ENCODE measurements at regions not wholly inside any gene's neighbourhood (a gene's known extent, or its start where the extent isn't known, plus 50 kb on each side); places are given as distances from the start of the nearest gene placed in this dataset.

GRCh38 chr4:115334736-115335411 lies 221.5 kb upstream of the NDST4 start:
- H3K27ac Mint-ChIP-seq (ENCODE audit: unreplicated experiment) = no peak overlapping the region
- intact Hi-C loops (cut with micrococcal nuclease; ENCODE audit: unreplicated experiment) = no loop called here
- H3K27me3 Mint-ChIP-seq (ENCODE audit: insufficient read depth, unreplicated experiment) = no peaks in the 10 kb centered on the region
- H3K4me1 Mint-ChIP-seq (ENCODE audit: low read depth, unreplicated experiment) = no peaks in the 10 kb centered on the region
- no peak overlapping the region for H3K4me3 Mint-ChIP-seq (ENCODE audit: unreplicated experiment)
- no TSS peak for BruUV-seq (replicated peaks)
- CTCF ChIA-PET = no interaction called here
- no peaks in the 10 kb centered on the region for H3K36me3 ChIP-seq (ENCODE audit: control insufficient read depth, insufficient read depth, low read length)
- no peak for DNase-seq
- TF ChIP-seq CTCF (IDR thresholded peaks at IDR 0.05; ENCODE audit: insufficient read depth in 1 of 2, low read depth in 1 of 2, low read length in 1 of 2, severe bottlenecking in 1 of 2, unreplicated experiment in 1 of 2) = no peak
- POLR2A ChIA-PET = no interaction called here
- no peak overlapping the region for H3K4me3 ChIP-seq (ENCODE audit: low read depth, low read length)
- no peaks in the 10 kb centered on the region for H3K9me3 ChIP-seq
- H3K9me3 Mint-ChIP-seq (ENCODE audit: unreplicated experiment) = no peaks in the 10 kb centered on the region
- no peaks in the 10 kb centered on the region for H3K27me3 ChIP-seq (replicated peaks; ENCODE audit: control insufficient read depth, insufficient read depth, low read length)
- H3K36me3 Mint-ChIP-seq (ENCODE audit: insufficient read depth, unreplicated experiment) = no peaks in the 10 kb centered on the region
- H3K4me1 ChIP-seq = no peaks in the 10 kb centered on the region

- intact Hi-C loops (cut with micrococcal nuclease; ENCODE audit: unreplicated experiment) = no loop called here
- CTCF ChIA-PET = no interaction called here
- no peaks in the 10 kb centered on the region for H3K36me3 ChIP-seq (ENCODE audit: control insufficient read depth, insufficient read depth, low read length)
- BruUV-seq (replicated peaks) = no TSS peak
- H3K27me3 ChIP-seq (replicated peaks; ENCODE audit: control insufficient read depth, insufficient read depth, low read length) = no peaks in the 10 kb centered on the region
- H3K9me3 ChIP-seq = no peaks in the 10 kb centered on the region
- no peaks in the 10 kb centered on the region for H3K27me3 Mint-ChIP-seq (ENCODE audit: insufficient read depth, unreplicated experiment)
- H3K4me3 Mint-ChIP-seq (ENCODE audit: unreplicated experiment) = no peak overlapping the region
- no peaks in the 10 kb centered on the region for H3K4me1 ChIP-seq
- H3K36me3 Mint-ChIP-seq (ENCODE audit: insufficient read depth, unreplicated experiment) = no peaks in the 10 kb centered on the region
- H3K27ac Mint-ChIP-seq (ENCODE audit: unreplicated experiment) = no peak overlapping the region
- no peak overlapping the region for H3K4me3 ChIP-seq (ENCODE audit: low read depth, low read length)
- no peak for TF ChIP-seq CTCF (IDR thresholded peaks at IDR 0.05; ENCODE audit: insufficient read depth in 1 of 2, low read depth in 1 of 2, low read length in 1 of 2, severe bottlenecking in 1 of 2, unreplicated experiment in 1 of 2)
- POLR2A ChIA-PET = no interaction called here
- no peaks in the 10 kb centered on the region for H3K9me3 Mint-ChIP-seq (ENCODE audit: unreplicated experiment)
- H3K4me1 Mint-ChIP-seq (ENCODE audit: low read depth, unreplicated experiment) = no peaks in the 10 kb centered on the region
- no peak for DNase-seq
Measured at GRCh38 chr4:115332078-115332477, 218.7 kb upstream of the NDST4 start.

- ChIA-PET POLR2A (no interaction called here), CTCF (no interaction called here)
- no TSS peak for BruUV-seq (replicated peaks)
- Mint-ChIP-seq H3K4me3 (ENCODE audit: unreplicated experiment) (no peak overlapping the region), H3K36me3 (ENCODE audit: insufficient read depth, unreplicated experiment) (no peaks in the 10 kb centered on the region), H3K4me1 (ENCODE audit: low read depth, unreplicated experiment) (no peaks in the 10 kb centered on the region), H3K27ac (ENCODE audit: unreplicated experiment) (no peak overlapping the region), H3K27me3 (ENCODE audit: insufficient read depth, unreplicated experiment) (no peaks in the 10 kb centered on the region), H3K9me3 (ENCODE audit: unreplicated experiment) (no peaks in the 10 kb centered on the region)
- no peak for TF ChIP-seq CTCF (IDR thresholded peaks at IDR 0.05; ENCODE audit: insufficient read depth in 1 of 2, low read depth in 1 of 2, low read length in 1 of 2, severe bottlenecking in 1 of 2, unreplicated experiment in 1 of 2)
- H3K4me1 ChIP-seq = no peaks in the 10 kb centered on the region
- no peak for DNase-seq
- intact Hi-C loops (cut with micrococcal nuclease; ENCODE audit: unreplicated experiment) = no loop called here
- no peaks in the 10 kb centered on the region for H3K9me3 ChIP-seq
- H3K36me3 ChIP-seq (ENCODE audit: control insufficient read depth, insufficient read depth, low read length) = no peaks in the 10 kb centered on the region
- no peaks in the 10 kb centered on the region for H3K27me3 ChIP-seq (replicated peaks; ENCODE audit: control insufficient read depth, insufficient read depth, low read length)
- H3K4me3 ChIP-seq (ENCODE audit: low read depth, low read length) = no peak overlapping the region
Measured at GRCh38 chr4:115331241-115331640, 217.8 kb upstream of the NDST4 start.
